ENCODE measurements at regions not wholly inside any gene's neighbourhood (a gene's known extent, or its start where the extent isn't known, plus 50 kb on each side); places are given as distances from the start of the nearest gene placed in this dataset.

DNA sequence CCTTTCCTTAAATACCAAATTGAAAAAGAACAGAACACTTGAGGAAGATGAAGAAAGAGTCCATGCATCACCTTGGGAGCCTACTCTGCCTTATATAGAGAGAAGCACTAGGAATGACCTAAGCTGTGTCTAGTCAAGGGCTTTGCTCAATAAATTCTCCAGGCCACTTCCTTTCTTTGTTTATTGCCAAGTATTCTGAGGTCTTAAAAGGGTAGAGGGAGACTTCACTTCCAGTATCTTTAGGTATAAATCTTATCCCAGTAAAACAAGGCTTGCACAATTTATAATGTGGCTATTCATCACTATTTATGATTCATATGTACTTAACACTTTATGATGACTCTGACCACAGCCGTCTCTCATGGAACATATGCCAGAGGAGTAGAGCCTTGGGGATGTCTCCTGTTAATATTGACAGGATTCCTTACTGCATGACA, 85.1 kb upstream of the ARHGAP5 start:
- Histone ChIP-seq H2BK20ac (ENCODE audit: low read length) (no peak overlapping the region), H3K23me2 (ENCODE audit: low read depth, low read length) (no peaks in the 10 kb centered on the region), H2BK120ac (replicated peaks; ENCODE audit: low read depth, low read length) (no peak overlapping the region), H3K14ac (ENCODE audit: insufficient read length) (no peak overlapping the region), H2AK5ac (ENCODE audit: low read depth, low read length) (no peak overlapping the region), H3K79me1 (ENCODE audit: low read depth, low read length) (no peaks in the 10 kb centered on the region), H3K18ac (ENCODE audit: extremely low read depth, low read length) (no peak overlapping the region), H3K9me3 (ENCODE audit: insufficient read depth in 2 of 2, low read depth in 1 of 2, low read length in 1 of 2) (no peaks in the 10 kb centered on the region), H3K4me1 (replicated peaks in 1 of 4; ENCODE audit: control insufficient read depth in 3 of 4, insufficient read depth in 4 of 4, low read length in 3 of 4) (peaks cover 0 to 6% (median 1%) of the 10 kb centered on the region in 4 experiments; a peak in 3 of 7 replicates), H2BK12ac (ENCODE audit: low read depth, low read length) (no peak overlapping the region), H2AFZ (ENCODE audit: low read length) (no peak overlapping the region), H3K23ac (ENCODE audit: insufficient read length) (no peak overlapping the region), H2BK5ac (ENCODE audit: low read depth, low read length) (no peak overlapping the region), H3K36me3 (ENCODE audit: control insufficient read depth in 2 of 4, insufficient read depth in 4 of 4, low read length in 3 of 4) (no peaks in the 10 kb centered on the region), H4K91ac (replicated peaks; ENCODE audit: insufficient read length, low read length) (no peak overlapping the region), H3K56ac (replicated peaks; ENCODE audit: insufficient read length, low read depth, low read length) (no peak overlapping the region), H3K4me3 (ENCODE audit: extremely low read depth in 1 of 4, insufficient read depth in 2 of 4, low read depth in 3 of 4, low read length in 4 of 4) (no peak overlapping the region), H4K20me1 (replicated peaks in 1 of 2; ENCODE audit: control insufficient read depth in 1 of 2, insufficient read depth in 2 of 2, low read length in 2 of 2) (no peaks in the 10 kb centered on the region), H2BK15ac (ENCODE audit: low read length) (no peak overlapping the region), H3K9ac (replicated peaks in 1 of 4; ENCODE audit: extremely low read depth in 1 of 4, low read depth in 3 of 4, low read length in 3 of 4) (no peak overlapping the region), H3K27ac (ENCODE audit: low read depth, low read length) (no peak overlapping the region), H3K79me2 (ENCODE audit: control insufficient read depth in 1 of 2, insufficient read depth in 2 of 2, low read length in 2 of 2) (no peaks in the 10 kb centered on the region), H4K8ac (ENCODE audit: extremely low read depth, insufficient read depth, low read length) (no peak overlapping the region), H3K27me3 (replicated peaks in 1 of 4; ENCODE audit: control insufficient read depth in 3 of 4, extremely low read depth in 1 of 4, insufficient read depth in 3 of 4, low read length in 3 of 4) (no peaks in the 10 kb centered on the region), H3K4me2 (ENCODE audit: insufficient read depth in 1 of 2, low read depth in 2 of 2, low read length in 2 of 2) (no peak overlapping the region), H4K5ac (ENCODE audit: insufficient read length, low read depth, low read length) (no peak overlapping the region), H3K4ac (replicated peaks; ENCODE audit: insufficient read length, low read depth, low read length) (no peak overlapping the region)
- TF ChIP-seq SP2 (IDR thresholded peaks at IDR 0.05; ENCODE audit: low read length) (no peak), BRCA1 (IDR thresholded peaks at IDR 0.05; ENCODE audit: low read depth, low read length) (no peak), RFX5 (IDR thresholded peaks at IDR 0.05; ENCODE audit: borderline replicate concordance, low read depth, low read length) (no peak), TEAD4 (IDR thresholded peaks at IDR 0.05; ENCODE audit: low read depth, low read length) (no peak), KDM4A (IDR thresholded peaks at IDR 0.05; ENCODE audit: low read depth, low read length, severe bottlenecking) (no peak), EGR1 (IDR thresholded peaks at IDR 0.05; ENCODE audit: borderline replicate concordance, low read depth, low read length) (no peak), CHD1 (IDR thresholded peaks at IDR 0.05; ENCODE audit: low read depth, low read length) (no peak), CREB1 (IDR thresholded peaks at IDR 0.05) (no peak), HDAC2 (IDR thresholded peaks at IDR 0.05; ENCODE audit: borderline replicate concordance in 1 of 2, low read depth in 2 of 2, low read length in 2 of 2) (no peak), SP4 (IDR thresholded peaks at IDR 0.05; ENCODE audit: low read length) (no peak), RXRA (IDR thresholded peaks at IDR 0.05; ENCODE audit: insufficient read depth, low read depth, low read length) (no peak), EP300 (IDR thresholded peaks at IDR 0.05; ENCODE audit: borderline replicate concordance in 1 of 2, low read depth in 2 of 2, low read length in 2 of 2) (no peak), SAP30 (IDR thresholded peaks at IDR 0.05; ENCODE audit: insufficient read depth, insufficient replicate concordance, low read length) (no peak), KDM5A (IDR thresholded peaks at IDR 0.05; ENCODE audit: low read length) (no peak), TBP (IDR thresholded peaks at IDR 0.05; ENCODE audit: low read depth, low read length) (no peak), GTF2F1 (IDR thresholded peaks at IDR 0.05; ENCODE audit: borderline replicate concordance, low read depth, low read length) (no peak)
- CTCF ChIA-PET (ENCODE audit: partially characterized antibody) = interaction anchor here (0.6 to 1.3 kb wide), 3 partner anchors 13 to 81 kb away, joined by 3 to 4 read pairs (median 3); no protein-coding TSS in a partner anchor
- 100% methylated on average over 1 of the region's 1 CpG; no CpG with 5 or more reads in 1 of the 2 experiments for WGBS, 2 experiments (ENCODE audit: extremely low coverage in 1 of 2, insufficient coverage in 1 of 2, insufficient read length in 1 of 2, insufficient replicate concordance in 2 of 2, low coverage in 1 of 2, low lambda C conversion rate in 2 of 2, missing lambda C conversion rate in 1 of 2)
- no peak for DNase-seq (ENCODE audit: low read depth in 1 of 2, low spot score in 2 of 2)
- POLR2A ChIA-PET (ENCODE audit: partially characterized antibody) = no interaction called here
- no peak for FAIRE-seq

All from H1 (cell line).